ENCODE measurements at regions not wholly inside any gene's neighbourhood (a gene's known extent, or its start where the extent isn't known, plus 50 kb on each side); places are given as distances from the start of the nearest gene placed in this dataset.

GRCh38 chr7:12898620-12899019 lies 211.2 kb downstream of the ARL4A start:
- DNase-seq (ENCODE audit: low read depth, low spot score) = no peak
- Mint-ChIP-seq H3K27ac (ENCODE audit: unreplicated experiment) (no peak overlapping the region), H3K27me3 (ENCODE audit: low read depth) (no peaks in the 10 kb centered on the region), H3K36me3 (ENCODE audit: low read depth) (no peaks in the 10 kb centered on the region), H3K4me3 (no peak overlapping the region), H3K9me3 (peaks cover 3% of the 10 kb centered on the region), H3K4me1 (peaks cover 7% of the 10 kb centered on the region)
- no peak for TF ChIP-seq CTCF (conservative IDR thresholded peaks at IDR 0.05)

GRCh38 chr7:12905671-12906070 lies 218.2 kb downstream of the ARL4A start:
- no peaks in the 10 kb centered on the region for H3K9me3 Mint-ChIP-seq
- no peak overlapping the region for H3K27ac Mint-ChIP-seq (ENCODE audit: unreplicated experiment)
- H3K4me1 Mint-ChIP-seq = no peaks in the 10 kb centered on the region
- H3K27me3 Mint-ChIP-seq (ENCODE audit: low read depth) = no peaks in the 10 kb centered on the region
- no peak overlapping the region for H3K4me3 Mint-ChIP-seq
- TF ChIP-seq CTCF (conservative IDR thresholded peaks at IDR 0.05) = no peak
- DNase-seq (ENCODE audit: low read depth, low spot score) = no peak
- no peaks in the 10 kb centered on the region for H3K36me3 Mint-ChIP-seq (ENCODE audit: low read depth)

- Mint-ChIP-seq H3K27ac (ENCODE audit: unreplicated experiment) (peak overlapping the region; percentile 31), H3K4me1 (no peaks in the 10 kb centered on the region), H3K36me3 (ENCODE audit: low read depth) (no peaks in the 10 kb centered on the region), H3K27me3 (ENCODE audit: low read depth) (no peaks in the 10 kb centered on the region), H3K4me3 (no peak overlapping the region), H3K9me3 (no peaks in the 10 kb centered on the region)
- TF ChIP-seq CTCF (conservative IDR thresholded peaks at IDR 0.05) = no peak
- DNase-seq (ENCODE audit: low read depth, low spot score) = no peak
Observed at GRCh38 chr7:12907774-12908173, 220.3 kb downstream of the ARL4A start.

GRCh38 chr7:12909483-12909882 lies 222.1 kb downstream of the ARL4A start:
- no peaks in the 10 kb centered on the region for H3K4me1 Mint-ChIP-seq
- TF ChIP-seq CTCF (conservative IDR thresholded peaks at IDR 0.05) = no peak
- no peak overlapping the region for H3K4me3 Mint-ChIP-seq
- no peak for DNase-seq (ENCODE audit: low read depth, low spot score)
- no peaks in the 10 kb centered on the region for H3K9me3 Mint-ChIP-seq
- H3K27me3 Mint-ChIP-seq (ENCODE audit: low read depth) = no peaks in the 10 kb centered on the region
- no peak overlapping the region for H3K27ac Mint-ChIP-seq (ENCODE audit: unreplicated experiment)
- H3K36me3 Mint-ChIP-seq (ENCODE audit: low read depth) = no peaks in the 10 kb centered on the region

GRCh38 chr7:12911053-12911452 lies 223.6 kb downstream of the ARL4A start:
- DNase-seq (ENCODE audit: low read depth, low spot score) = no peak
- Mint-ChIP-seq H3K27ac (ENCODE audit: unreplicated experiment) (no peak overlapping the region), H3K36me3 (ENCODE audit: low read depth) (peaks cover 2% of the 10 kb centered on the region), H3K4me3 (no peak overlapping the region), H3K4me1 (no peaks in the 10 kb centered on the region), H3K9me3 (no peaks in the 10 kb centered on the region), H3K27me3 (ENCODE audit: low read depth) (no peaks in the 10 kb centered on the region)
- no peak for TF ChIP-seq CTCF (conservative IDR thresholded peaks at IDR 0.05)

- Mint-ChIP-seq H3K36me3 (ENCODE audit: low read depth) (peaks cover 2% of the 10 kb centered on the region), H3K4me1 (no peaks in the 10 kb centered on the region), H3K4me3 (no peak overlapping the region), H3K9me3 (peaks cover 7% of the 10 kb centered on the region), H3K27ac (ENCODE audit: unreplicated experiment) (no peak overlapping the region), H3K27me3 (ENCODE audit: low read depth) (no peaks in the 10 kb centered on the region)
- TF ChIP-seq CTCF (conservative IDR thresholded peaks at IDR 0.05) = no peak
- DNase-seq (ENCODE audit: low read depth, low spot score) = no peak
Observed at GRCh38 chr7:12913002-12913401, 225.6 kb downstream of the ARL4A start.
